Osteoblast (primary cell): ENCODE measurements at regions not wholly inside any gene's neighbourhood (a gene's known extent, or its start where the extent isn't known, plus 50 kb on each side); places are given as distances from the start of the nearest gene placed in this dataset.
"Not testable (repeated sequence)": the region's sequence is repeated elsewhere in the genome, so short reads cannot be mapped to it uniquely, and the experiment has no call there.

Experiments used
- DNase-seq: peaks from one replicate; pipeline ENCODE4 v3.0.0; 2011; ENCODE audit warnings: low spot score, mixed read lengths; ENCODE audit not compliant: insufficient read length; ENCODE audit errors: missing footprints
- H2AFZ ChIP-seq: 2 replicates; pipeline ENCODE4 v1.6.0; 2011; ENCODE audit warnings: mild to moderate bottlenecking, low read length
- H3K27ac ChIP-seq: 2 replicates; pipeline ENCODE4 v1.5.1; 2011; ENCODE audit warnings: mild to moderate bottlenecking, low read depth, low read length, moderate library complexity
- H3K27me3 ChIP-seq: 2 replicates; pipeline ENCODE4 v1.6.0; 2012; ENCODE audit warnings: mild to moderate bottlenecking, control low read depth, inconsistent platforms, low read length, moderate library complexity; ENCODE audit not compliant: insufficient read depth
- H3K36me3 ChIP-seq: 2 replicates; pipeline ENCODE4 v1.5.1; 2011; ENCODE audit warnings: mild to moderate bottlenecking, low read length, control low read depth, moderate library complexity; ENCODE audit not compliant: insufficient read depth
- H3K4me1 ChIP-seq: 2 replicates; pipeline ENCODE4 v1.5.1; 2011; ENCODE audit warnings: mild to moderate bottlenecking, low read length, control low read depth, moderate library complexity; ENCODE audit not compliant: insufficient read depth
- H3K4me2 ChIP-seq: 2 replicates; pipeline ENCODE4 v1.6.0; 2011; ENCODE audit warnings: mild to moderate bottlenecking, low read length; ENCODE audit not compliant: insufficient read depth
- H3K4me3 ChIP-seq: fragments of 200-600 bp; sonication (generic); 3 replicates; pipeline ENCODE4 v1.5.1; 2012; ENCODE audit warnings: mild to moderate bottlenecking, low read length, inconsistent platforms; ENCODE audit not compliant: insufficient read depth
- H3K79me2 ChIP-seq: 2 replicates; pipeline ENCODE4 v1.6.0; 2012; ENCODE audit warnings: mild to moderate bottlenecking, low read length, control low read depth, inconsistent platforms; ENCODE audit not compliant: insufficient read depth
- H3K9me3 ChIP-seq: 2 replicates; pipeline ENCODE4 v1.5.1; 2011; ENCODE audit warnings: low read depth, low read length, control low read depth
- H4K20me1 ChIP-seq: 2 replicates; pipeline ENCODE4 v1.6.0; 2012; ENCODE audit warnings: mild to moderate bottlenecking, low read length, control low read depth; ENCODE audit not compliant: insufficient read depth
- TF ChIP-seq, protein P1 (sequence below): IDR thresholded peaks from 2 replicates; pipeline ENCODE4 v1.5.1; 2011; ENCODE audit warnings: mild to moderate bottlenecking, low read depth, low read length, moderate library complexity; ENCODE audit errors: extremely low read depth

GRCh38 chr3:64438812-64439211, 213.5 kb upstream of the PRICKLE2 start:
- Histone ChIP-seq H3K27ac (no peak overlapping the region), H3K4me1 (peaks cover 7% of the 10 kb centered on the region), H3K79me2 (no peaks in the 10 kb centered on the region), H3K4me3 (no peak overlapping the region), H4K20me1 (no peaks in the 10 kb centered on the region), H2AFZ (no peak overlapping the region), H3K9me3 (no peaks in the 10 kb centered on the region), H3K27me3 (peaks cover 41% of the 10 kb centered on the region), H3K4me2 (no peak overlapping the region), H3K36me3 (no peaks in the 10 kb centered on the region)
- TF ChIP-seq, protein P1, sequence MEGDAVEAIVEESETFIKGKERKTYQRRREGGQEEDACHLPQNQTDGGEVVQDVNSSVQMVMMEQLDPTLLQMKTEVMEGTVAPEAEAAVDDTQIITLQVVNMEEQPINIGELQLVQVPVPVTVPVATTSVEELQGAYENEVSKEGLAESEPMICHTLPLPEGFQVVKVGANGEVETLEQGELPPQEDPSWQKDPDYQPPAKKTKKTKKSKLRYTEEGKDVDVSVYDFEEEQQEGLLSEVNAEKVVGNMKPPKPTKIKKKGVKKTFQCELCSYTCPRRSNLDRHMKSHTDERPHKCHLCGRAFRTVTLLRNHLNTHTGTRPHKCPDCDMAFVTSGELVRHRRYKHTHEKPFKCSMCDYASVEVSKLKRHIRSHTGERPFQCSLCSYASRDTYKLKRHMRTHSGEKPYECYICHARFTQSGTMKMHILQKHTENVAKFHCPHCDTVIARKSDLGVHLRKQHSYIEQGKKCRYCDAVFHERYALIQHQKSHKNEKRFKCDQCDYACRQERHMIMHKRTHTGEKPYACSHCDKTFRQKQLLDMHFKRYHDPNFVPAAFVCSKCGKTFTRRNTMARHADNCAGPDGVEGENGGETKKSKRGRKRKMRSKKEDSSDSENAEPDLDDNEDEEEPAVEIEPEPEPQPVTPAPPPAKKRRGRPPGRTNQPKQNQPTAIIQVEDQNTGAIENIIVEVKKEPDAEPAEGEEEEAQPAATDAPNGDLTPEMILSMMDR, result no peak
- DNase-seq, result no peak

- no peak overlapping the region for H3K27ac ChIP-seq
- H3K27me3 ChIP-seq, result peaks cover 40% of the 10 kb centered on the region
- H3K4me3 ChIP-seq, result no peak overlapping the region
- no peaks in the 10 kb centered on the region for H4K20me1 ChIP-seq
- no peak overlapping the region for H2AFZ ChIP-seq
- H3K36me3 ChIP-seq, result no peaks in the 10 kb centered on the region
- TF ChIP-seq, protein P1, result no peak
- H3K79me2 ChIP-seq, result no peaks in the 10 kb centered on the region
- no peak for DNase-seq
- no peak overlapping the region for H3K4me2 ChIP-seq
- H3K9me3 ChIP-seq, result no peaks in the 10 kb centered on the region
- H3K4me1 ChIP-seq, result peaks cover 4% of the 10 kb centered on the region
These were observed 212.8 kb upstream of the PRICKLE2 start for GRCh38 chr3:64438066-64438465.

- peaks cover 30% of the 10 kb centered on the region for H3K27me3 ChIP-seq
- H2AFZ ChIP-seq, result no peak overlapping the region
- peaks cover 4% of the 10 kb centered on the region for H3K4me1 ChIP-seq
- no peak overlapping the region for H3K27ac ChIP-seq
- H3K4me2 ChIP-seq, result no peak overlapping the region
- TF ChIP-seq, protein P1, result no peak
- H3K4me3 ChIP-seq, result no peak overlapping the region
- H4K20me1 ChIP-seq, result no peaks in the 10 kb centered on the region
- H3K36me3 ChIP-seq, result no peaks in the 10 kb centered on the region
- DNase-seq, result no peak
- no peaks in the 10 kb centered on the region for H3K79me2 ChIP-seq
- no peaks in the 10 kb centered on the region for H3K9me3 ChIP-seq
These were observed 211.9 kb upstream of the PRICKLE2 start for GRCh38 chr3:64437131-64437530.

DNA sequence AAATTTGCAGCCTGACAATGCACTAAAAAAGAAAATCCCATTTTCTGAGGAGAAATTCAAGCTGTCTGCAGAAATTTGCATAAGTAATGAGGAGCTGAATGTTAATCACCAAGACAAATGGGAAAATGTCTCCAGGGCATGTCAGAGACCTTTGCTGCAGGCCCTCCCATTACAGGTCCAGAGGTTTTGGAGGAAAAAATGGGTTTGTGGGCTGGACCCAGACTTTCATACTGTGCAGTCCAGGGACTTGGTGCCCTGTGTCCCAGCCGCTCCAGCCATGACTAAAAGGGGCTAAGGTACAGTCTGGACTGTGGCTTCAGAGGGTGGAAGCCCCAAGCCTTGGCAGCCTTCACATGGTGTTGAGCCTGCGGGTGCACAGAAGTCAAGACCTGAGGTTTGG, 209.8 kb upstream of the PRICKLE2 start:
- not testable (repeated sequence) for H4K20me1 ChIP-seq, H3K4me3 ChIP-seq, H3K79me2 ChIP-seq, H3K4me2 ChIP-seq, H3K36me3 ChIP-seq, DNase-seq, H3K27ac ChIP-seq, H3K4me1 ChIP-seq, H2AFZ ChIP-seq, H3K9me3 ChIP-seq
- peaks cover 18% of the 10 kb centered on the region for H3K27me3 ChIP-seq
